ENCODE measurements at regions not wholly inside any gene's neighbourhood (a gene's known extent, or its start where the extent isn't known, plus 50 kb on each side); places are given as distances from the start of the nearest gene placed in this dataset.

- intact Hi-C loops (cut with DNase I) = no loop called here
Measured at GRCh38 chr6:102390541-102390940, 997.0 kb downstream of the GRIK2 start.

GRCh38 chr6:102389994-102390393 is 996.5 kb downstream of the GRIK2 start:
- DNase-seq (peak in 1 of 3 donors; percentile 11), ATAC-seq (peak in 1 of 4 donors; percentile 25)
- Histone ChIP-seq H3K27me3 (no peaks in the 10 kb centered on the region), H3K27ac (no peak overlapping the region), H3K4me1 (no peaks in the 10 kb centered on the region), H3K36me3 (no peaks in the 10 kb centered on the region), H3K4me3 (no peak overlapping the region), H3K9me3 (no peaks in the 10 kb centered on the region)
- TF ChIP-seq POLR2A (IDR thresholded peaks at IDR 0.05) (no peak), CTCF (IDR thresholded peaks at IDR 0.05) (no peak)
- intact Hi-C loops (cut with DNase I) = no loop called here
- WGBS (ENCODE audit: insufficient coverage, low coverage, low lambda C conversion rate, missing lambda C conversion rate) = 46% methylated on average over 3 of the region's 11 CpGs

More at GRCh38 chr6:102390541-102390940, 997.0 kb downstream of the GRIK2 start:
- H3K27me3 ChIP-seq = no peaks in the 10 kb centered on the region
- no peaks in the 10 kb centered on the region for H3K9me3 ChIP-seq
- H3K4me1 ChIP-seq = no peaks in the 10 kb centered on the region
- H3K4me3 ChIP-seq = no peak overlapping the region
- TF ChIP-seq CTCF (IDR thresholded peaks at IDR 0.05) (no peak), POLR2A (IDR thresholded peaks at IDR 0.05) (no peak)
- H3K36me3 ChIP-seq = no peaks in the 10 kb centered on the region
- ATAC-seq (no peak), DNase-seq (no peak)
- whole genome bisulfite sequencing (ENCODE audit: insufficient coverage, low coverage, low lambda C conversion rate, missing lambda C conversion rate) = 100% methylated on average over 1 of the region's 6 CpGs
- H3K27ac ChIP-seq = no peak overlapping the region

GRCh38 chr6:102387326-102388033 is 994.0 kb downstream of the GRIK2 start:
- H3K27me3 ChIP-seq = no peaks in the 10 kb centered on the region
- DNase-seq (no peak), ATAC-seq (no peak)
- H3K9me3 ChIP-seq = no peaks in the 10 kb centered on the region
- intact Hi-C loops (cut with DNase I) = no loop called here
- WGBS (ENCODE audit: insufficient coverage, low coverage, low lambda C conversion rate, missing lambda C conversion rate) = 35% methylated on average over 2 of the region's 2 CpGs
- no peak overlapping the region for H3K27ac ChIP-seq
- H3K4me1 ChIP-seq = no peaks in the 10 kb centered on the region
- TF ChIP-seq CTCF (IDR thresholded peaks at IDR 0.05) = no peak
- no peaks in the 10 kb centered on the region for H3K36me3 ChIP-seq
- H3K4me3 ChIP-seq = no peak overlapping the region

- Histone ChIP-seq H3K27me3 (no peaks in the 10 kb centered on the region), H3K27ac (no peak overlapping the region), H3K4me3 (no peak overlapping the region), H3K9me3 (no peaks in the 10 kb centered on the region), H3K4me1 (no peaks in the 10 kb centered on the region), H3K36me3 (no peaks in the 10 kb centered on the region)
- intact Hi-C loops (cut with DNase I) = no loop called here
- TF ChIP-seq CTCF (IDR thresholded peaks at IDR 0.05) (no peak), POLR2A (IDR thresholded peaks at IDR 0.05) (no peak)
- DNase-seq (no peak), ATAC-seq (no peak)
Measured at GRCh38 chr6:102381203-102381602, 987.7 kb downstream of the GRIK2 start.

- ATAC-seq = no peak
- no peak for TF ChIP-seq POLR2A (IDR thresholded peaks at IDR 0.05)
- no peak for TF ChIP-seq CTCF (IDR thresholded peaks at IDR 0.05)
Measured at GRCh38 chr6:102356170-102356569, 962.7 kb downstream of the GRIK2 start.

More at GRCh38 chr6:102356170-102356569, 962.7 kb downstream of the GRIK2 start:
- Histone ChIP-seq H3K27ac (no peak overlapping the region), H3K9me3 (no peaks in the 10 kb centered on the region), H3K4me3 (no peak overlapping the region), H3K36me3 (no peaks in the 10 kb centered on the region), H3K27me3 (no peaks in the 10 kb centered on the region), H3K4me1 (no peaks in the 10 kb centered on the region)
- intact Hi-C loops (cut with DNase I) = no loop called here
- 20% methylated on average over 1 of the region's 8 CpGs for WGBS (ENCODE audit: insufficient coverage, low coverage, low lambda C conversion rate, missing lambda C conversion rate)
- DNase-seq = no peak
